CD1c-positive myeloid dendritic cell (primary cell): ENCODE measurements at regions not wholly inside any gene's neighbourhood (a gene's known extent, or its start where the extent isn't known, plus 50 kb on each side); places are given as distances from the start of the nearest gene placed in this dataset.

ENCODE experiments used
- DNase-seq: peaks from one replicate; pipeline ENCODE4 v3.0.0-alpha.2; 2016; ENCODE audit errors: extremely low spot score

DNA sequence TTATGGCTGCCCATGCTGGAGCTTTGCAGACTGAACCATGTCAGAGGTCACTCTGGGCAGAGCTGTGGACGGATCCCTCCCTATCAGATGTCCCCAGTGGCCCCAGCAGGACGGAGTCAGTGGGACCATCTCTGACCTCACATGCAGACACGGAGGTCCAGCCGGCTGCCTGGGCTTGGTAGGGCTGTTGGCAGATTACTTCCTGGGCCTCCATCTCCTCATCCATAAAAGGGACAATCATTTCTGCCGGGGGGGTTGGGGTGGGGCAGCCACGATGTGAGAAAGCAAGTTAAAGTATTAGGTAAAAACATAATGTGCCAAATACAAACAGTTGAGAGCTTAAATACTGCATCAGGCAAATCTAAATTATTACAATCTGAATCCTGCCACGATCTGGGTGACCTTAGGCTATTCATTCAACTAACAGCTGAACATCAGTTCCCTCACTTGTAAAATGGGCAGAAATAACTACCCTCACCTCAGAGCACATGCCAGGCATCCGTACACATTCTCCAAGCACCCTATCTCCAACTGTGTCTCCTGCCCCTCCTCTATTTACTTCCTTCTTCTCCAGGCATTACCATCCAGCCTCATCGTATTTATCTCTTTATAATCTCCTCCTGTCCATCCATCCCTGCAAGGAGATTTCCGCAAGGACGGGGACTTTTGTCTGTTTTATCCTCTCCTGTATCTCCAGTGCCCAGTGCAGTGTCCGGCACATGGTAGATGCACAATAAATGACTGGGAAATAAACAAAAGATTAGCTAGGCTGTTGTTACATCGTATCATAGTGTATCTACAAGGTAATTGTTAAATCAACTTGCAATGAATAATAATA, 192.3 kb upstream of the FOXF1 start:
- no peak for DNase-seq

DNA sequence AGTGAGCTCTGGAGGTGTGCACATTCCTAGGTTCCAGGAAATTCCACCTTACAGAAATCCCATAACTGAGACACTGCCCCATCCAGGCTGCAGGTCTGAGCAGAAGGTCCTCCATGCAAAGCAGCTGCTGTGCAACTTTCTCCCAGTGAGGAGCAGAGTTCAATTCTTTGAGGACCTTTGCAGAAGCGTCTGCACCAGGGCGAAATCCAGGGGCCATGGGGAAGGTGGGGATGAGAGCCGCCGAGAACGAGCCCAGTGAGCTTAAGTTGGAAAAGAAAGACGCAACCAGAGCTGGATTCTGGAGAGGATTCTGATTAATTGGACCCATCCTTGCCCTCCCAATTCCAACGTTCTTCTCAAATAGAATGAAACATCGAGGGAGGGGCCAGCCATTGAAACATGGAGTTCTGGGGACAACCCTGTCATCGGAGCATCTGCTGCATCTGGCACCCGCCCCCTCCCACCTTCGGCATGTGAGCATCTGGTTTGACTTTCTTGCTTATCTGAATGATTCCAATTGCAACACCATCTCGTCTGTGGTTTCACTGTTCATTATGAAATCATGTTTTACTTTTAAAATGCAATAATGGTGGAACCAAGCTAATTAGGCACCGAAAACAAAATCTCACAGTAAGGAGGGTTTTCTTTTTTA, 190.6 kb upstream of the FOXF1 start:
- no peak for DNase-seq

DNA sequence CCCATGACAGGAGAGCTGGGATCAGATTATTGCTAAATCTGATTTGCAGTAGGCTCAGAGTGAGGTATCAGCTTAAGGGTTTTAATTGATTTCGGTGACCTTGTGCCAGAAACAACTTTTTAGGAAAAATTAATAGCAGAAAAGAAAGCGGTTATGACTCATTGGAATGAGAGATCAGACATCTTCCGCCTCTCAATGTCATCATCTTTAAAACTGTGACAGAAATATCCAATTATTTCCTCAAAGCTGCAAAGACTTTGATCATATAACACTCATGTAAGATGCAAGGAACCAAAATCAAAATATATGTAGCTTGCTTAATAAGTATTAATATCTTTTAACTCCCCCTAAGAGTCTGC, 190.1 kb upstream of the FOXF1 start:
- no peak for DNase-seq

DNA sequence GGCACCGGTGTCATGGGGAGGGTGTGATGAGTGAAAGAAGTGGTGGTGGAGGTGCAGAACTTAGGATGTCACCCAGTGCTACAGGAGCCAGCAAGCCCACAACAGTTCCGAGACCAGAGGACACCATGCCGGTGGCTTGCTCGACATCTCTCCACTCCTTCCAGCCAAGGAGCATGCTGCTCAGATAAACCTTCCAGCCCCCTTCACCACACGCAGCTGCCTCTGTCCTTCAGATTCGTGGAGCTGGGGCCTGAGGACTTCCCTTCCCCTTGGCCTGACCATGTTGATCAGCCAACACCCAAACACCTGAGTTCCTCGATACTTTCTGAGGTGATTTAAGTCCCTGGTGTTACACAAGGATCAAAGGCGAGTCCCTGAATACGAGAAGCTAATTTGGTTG, 188.8 kb upstream of the FOXF1 start:
- DNase-seq: no peak

DNA sequence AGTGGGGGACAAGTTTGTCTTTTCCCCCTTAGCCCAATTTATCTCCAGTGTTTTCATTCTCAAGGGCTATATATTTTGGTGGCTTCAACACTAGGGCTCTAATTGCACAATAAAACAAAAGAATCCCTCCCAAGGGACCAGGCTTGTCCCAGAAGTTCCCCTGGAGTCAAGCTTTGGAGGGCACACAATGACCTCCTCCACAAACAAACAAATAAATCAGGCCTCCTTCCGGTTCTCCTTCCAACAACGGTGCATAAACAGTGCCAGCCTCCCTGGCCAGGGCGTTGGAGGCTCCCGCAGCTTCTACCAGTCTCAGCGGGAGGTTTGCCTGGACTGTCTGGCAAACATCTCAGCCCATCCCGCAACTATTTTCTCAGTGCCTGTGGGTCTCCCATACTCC, 188.0 kb upstream of the FOXF1 start:
- no peak for DNase-seq

DNA sequence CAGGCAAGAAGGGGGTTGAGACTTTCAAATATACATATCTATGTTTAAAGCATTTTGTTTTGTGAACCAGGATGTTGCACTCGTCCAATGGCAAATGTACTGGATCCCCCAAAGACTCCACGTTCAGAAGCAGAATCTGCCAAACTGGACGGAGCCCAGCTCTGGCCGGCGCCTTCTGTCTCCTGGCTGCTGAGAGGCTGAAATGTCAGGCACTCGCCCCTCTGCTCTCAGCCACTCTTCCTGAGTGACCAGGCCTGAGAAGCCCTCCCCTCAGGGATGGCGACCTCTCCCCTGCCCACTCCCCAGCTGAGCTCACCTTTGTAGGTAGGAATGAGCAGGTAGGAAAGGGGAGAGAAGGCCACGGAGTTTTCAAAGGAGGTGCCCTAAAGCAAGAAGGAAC, 187.5 kb upstream of the FOXF1 start:
- no peak for DNase-seq

DNA sequence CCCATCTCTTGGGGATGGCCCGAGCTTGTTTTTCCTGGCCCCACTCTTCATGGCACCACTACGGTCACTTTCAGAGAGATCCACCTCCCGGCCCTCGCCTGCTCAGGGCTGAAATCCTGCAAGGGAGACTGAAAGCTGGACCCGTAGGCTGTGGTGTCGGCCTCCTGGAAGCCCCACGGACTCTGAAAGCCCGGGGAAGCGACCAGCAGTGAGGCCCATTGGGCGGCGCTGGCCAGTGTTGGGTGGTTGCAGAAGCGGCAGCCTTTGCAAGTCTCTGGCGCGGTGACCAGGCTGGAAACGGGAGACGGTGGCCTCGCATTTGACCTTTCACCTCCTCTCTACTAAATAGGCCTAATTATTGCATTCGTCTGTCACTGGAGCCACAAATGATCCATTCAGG, 186.0 kb upstream of the FOXF1 start:
- no peak for DNase-seq

DNA sequence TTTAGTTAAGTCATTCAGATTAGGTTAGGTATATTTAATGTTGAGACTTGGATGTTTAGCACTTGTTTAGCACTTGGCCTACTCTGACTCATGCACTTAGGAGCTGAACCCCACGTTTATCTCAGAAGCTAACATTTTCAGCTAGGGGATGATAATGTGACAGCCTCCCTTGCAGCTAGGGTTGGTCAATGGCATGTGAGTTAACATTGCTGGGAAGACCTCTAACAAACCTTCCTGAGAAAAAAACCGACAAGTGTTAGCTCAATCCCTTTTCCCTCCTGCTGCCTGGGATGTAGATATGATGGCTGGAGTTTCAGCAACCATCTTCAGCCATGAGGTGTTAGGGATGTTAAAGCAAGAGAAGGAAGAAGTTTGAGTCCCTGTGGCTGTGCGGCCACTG, 185.0 kb upstream of the FOXF1 start:
- DNase-seq: no peak

DNA sequence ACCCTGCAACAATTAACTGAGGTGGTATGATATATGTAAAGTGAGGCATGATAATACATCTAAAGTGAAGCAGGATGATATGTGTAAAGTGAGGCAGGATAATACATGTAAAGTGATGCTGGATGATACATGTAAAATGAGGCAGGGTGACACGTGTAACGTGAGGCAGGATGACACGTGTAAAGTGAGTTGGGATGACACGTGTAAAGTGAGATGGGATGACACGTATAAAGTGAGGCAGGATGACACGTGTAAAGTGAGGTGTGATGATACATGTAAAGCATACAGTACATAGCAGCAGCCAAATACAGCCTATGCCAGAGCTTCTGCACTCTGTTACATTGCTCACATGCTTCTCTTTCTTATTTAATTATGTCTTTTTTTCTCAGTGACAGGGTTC, 184.4 kb upstream of the FOXF1 start:
- no peak for DNase-seq

DNA sequence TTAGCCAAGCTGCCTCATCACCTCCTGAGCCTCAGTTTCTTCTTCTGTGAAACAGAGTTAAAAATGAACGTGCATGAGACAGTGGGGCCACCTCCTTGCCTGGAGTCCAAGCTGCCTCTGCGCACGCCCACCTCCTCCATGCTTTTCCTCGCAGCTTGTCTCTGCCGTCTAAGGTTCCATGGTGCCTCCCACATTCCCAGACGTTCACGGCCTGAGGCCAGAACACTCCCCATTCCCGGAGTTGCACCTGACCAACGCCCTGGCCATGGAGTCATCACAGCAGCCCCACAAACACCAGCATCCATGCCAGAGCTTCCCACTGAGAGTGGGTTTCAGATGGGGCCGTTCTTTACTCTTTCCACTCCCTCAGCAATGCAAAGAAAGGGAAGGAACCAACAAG, 183.0 kb upstream of the FOXF1 start:
- no peak for DNase-seq

DNA sequence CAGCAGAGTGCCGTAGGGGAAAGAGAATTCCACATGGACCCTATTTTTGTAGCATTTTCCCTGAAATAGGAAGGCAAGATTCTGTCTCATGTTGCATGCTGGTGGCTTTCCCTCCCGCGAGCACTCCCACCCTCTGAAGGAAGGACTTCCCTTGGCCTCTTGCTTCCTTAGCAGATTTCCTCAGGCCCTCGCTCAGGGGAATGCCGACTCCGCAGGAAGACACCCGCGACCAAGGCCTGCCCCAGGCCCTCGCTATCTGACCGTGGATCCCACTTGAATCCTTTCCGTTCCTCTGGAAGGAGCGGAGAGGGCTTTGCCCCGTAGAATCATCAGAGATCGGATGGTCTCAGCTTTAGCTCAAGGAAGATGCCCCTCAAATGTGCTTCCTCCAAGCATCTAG, 179.4 kb upstream of the FOXF1 start:
- DNase-seq: no peak

DNA sequence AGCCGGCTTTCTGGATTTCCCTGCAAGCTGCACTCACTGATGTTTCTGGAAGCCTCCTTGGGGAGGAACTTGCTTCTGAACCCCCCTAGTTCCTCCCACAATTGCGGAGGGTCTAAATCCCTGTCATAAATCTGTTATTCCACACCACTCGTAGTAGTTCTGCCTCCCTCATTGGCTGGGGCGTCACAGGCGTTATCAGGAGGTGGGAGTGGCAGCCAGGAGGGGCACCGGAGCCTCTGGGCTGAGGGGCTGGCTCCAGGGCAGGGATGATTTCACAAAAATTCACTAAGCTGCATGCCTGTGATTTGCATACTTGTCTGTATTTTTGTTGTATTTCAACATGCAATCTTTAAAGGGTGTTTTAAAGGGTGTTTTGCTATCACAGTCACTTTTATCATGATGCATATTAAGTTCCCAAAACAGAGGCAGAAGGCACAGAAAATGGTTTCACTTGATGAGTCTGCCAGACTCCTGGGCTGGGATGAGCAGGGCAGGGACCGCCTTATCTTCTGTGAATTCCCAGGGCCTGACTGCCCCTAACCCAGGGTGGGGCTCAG, 176.2 kb upstream of the FOXF1 start:
- no peak for DNase-seq

DNA sequence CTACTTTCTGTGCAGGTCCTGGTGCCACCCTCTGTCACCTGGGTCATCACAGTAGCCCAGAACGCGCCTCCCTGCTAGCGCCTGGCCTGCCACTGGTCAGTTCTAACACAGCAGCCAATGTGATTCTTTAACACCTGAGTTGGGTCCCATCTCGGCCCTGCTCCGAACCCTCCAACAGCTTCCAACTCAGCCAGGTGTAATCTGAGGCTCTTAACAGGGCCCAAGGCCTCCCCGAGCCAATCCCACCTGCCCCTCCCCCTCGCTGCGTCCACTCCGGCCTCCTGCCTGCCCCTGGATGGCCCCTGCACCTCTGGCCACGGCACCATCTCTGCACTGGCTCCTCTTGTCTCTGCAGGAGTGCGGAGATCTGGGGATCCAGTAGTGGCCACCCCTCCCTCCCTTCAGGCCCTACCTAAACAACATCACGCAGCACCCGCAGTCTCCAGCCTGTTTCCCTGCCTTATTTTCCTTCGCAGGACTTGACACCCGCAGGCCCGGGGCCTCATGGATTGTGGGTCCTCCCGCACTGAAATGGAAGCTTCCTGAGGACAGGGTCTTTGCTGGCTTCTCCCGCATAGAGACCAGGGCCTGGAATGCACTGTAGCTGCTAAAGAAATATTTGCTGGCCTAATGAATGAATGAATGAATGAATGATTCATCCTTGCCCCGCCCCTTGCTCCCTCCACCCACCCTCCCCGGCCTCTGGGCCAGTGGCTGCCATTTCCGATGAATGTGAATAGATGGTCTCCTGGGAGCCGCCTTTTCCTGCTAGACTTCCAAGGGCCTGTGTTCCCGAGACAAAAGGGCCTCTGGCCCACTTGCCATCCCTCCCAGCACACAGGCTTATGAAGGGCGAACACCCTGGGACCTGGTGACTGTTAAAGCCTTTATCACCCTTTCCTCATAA, 174.8 kb upstream of the FOXF1 start:
- DNase-seq: no peak

DNA sequence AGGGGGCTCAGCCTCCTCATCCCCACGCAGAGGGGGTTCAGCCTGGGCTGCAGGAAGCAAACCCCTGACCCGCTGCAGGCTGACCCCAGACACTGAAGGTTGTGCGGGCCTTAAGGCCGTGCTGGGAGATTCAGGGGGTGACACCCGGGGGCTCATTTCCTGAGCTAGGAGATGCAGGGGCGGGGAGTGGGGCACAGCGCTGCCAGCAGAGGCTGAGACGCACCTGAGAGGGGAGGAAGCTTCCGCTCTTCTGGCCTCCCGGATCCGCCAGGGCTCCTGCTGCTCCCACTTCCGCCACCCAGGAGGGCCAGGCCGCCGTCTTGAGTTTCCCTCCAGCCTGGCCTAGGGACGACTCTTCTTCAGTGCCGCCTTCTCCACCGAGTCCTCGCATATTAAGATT, 173.2 kb upstream of the FOXF1 start:
- no peak for DNase-seq

DNA sequence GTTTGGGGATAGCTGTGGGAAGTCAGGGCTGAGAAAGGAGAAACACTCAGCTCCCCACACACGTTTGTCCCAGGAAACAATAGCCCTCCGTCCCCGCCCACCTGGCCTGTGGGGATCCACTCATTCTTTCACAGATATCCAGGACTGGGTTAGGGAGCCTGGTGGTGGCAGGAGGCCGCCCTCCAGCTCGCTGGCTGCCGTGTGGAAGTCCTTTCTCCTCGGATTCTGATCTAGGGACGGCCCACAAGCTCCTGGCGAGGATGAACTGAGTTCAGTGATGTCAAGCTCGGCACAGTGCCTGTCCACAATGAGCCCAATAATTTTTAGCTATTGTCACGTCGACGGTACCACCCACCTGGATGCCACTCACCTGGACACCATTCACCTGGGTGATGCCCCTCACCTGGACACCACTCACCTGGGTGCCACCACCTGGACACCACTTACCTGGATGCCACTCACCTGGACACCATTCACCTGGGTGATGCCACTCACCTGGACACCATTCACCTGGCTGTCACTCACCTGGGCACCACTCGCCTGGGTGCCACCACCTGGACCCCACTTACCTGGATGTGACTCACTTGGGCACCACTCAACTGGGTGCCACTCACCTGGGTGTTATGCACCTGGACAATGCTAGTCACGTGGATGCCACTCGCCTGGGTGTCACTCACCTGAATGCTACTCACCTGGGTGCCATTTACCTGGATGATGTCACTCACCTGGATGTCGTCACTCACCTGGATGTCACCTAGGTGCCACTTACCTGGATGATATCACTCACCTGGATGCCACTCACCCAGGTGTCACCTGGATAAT, 172.5 kb upstream of the FOXF1 start:
- no peak for DNase-seq

DNA sequence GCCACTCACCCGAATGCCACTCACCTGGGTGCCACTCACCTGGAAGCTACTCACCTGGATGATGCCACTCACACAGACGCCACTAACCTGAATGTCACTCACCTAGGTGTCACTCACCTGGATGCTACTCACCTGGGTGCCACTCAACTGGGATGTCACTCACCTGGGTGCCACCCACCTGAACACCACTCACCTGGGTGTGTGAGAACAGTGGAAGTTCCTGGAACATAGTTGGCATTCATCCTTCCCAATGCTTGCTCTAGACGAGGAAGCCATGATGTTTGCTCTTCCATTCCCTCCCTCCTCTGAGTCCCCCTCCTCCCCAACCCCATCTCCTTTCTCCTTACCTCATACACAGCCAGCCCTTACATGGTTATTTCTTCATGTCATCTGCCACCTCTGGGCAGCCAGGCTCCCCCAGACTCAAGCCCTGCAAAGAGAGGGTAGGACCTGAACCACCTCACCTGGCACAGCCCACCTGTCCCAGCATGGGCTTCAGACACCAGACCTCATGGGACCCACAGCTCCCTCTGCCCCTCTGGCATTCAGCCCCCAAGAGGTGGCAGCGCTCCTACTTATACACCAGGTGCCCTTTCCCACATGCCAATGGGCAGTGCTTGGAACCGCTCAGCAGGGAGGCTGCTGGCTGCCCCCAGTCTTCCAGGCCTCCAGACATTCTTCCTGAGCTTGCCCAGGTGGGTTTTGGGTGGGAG, 171.8 kb upstream of the FOXF1 start:
- DNase-seq: no peak

DNA sequence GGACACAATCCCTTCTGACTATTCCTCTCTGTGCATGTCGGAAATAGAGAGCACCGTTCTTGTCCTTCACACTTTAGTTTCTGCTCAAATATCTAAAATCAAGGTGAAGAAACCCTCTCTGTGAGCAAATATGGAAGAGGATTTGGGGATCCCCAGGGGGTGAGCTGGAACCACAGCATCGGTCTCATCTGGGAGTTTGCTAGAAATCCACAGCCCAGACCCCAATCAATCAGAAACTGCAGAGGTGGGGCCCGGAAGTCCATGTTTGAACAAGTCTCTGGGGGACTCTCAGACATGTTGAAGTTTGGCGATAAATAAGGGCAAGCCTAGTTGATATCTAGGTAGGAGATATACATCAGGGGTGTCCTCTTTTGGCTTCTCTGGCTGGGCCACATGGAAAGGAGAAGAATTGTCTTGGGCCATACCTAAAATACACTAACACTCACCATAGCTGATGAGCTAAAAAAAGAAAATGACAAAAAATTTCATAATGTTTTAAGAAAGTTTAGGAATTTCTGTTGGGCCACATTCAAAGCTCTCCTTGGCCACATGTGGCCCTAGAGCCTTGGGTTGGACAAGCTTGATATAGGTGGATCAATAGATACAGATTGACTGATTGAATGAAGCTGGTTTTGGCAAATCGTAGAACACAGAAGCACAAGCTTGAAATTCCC, 168.0 kb upstream of the FOXF1 start:
- no peak for DNase-seq

DNA sequence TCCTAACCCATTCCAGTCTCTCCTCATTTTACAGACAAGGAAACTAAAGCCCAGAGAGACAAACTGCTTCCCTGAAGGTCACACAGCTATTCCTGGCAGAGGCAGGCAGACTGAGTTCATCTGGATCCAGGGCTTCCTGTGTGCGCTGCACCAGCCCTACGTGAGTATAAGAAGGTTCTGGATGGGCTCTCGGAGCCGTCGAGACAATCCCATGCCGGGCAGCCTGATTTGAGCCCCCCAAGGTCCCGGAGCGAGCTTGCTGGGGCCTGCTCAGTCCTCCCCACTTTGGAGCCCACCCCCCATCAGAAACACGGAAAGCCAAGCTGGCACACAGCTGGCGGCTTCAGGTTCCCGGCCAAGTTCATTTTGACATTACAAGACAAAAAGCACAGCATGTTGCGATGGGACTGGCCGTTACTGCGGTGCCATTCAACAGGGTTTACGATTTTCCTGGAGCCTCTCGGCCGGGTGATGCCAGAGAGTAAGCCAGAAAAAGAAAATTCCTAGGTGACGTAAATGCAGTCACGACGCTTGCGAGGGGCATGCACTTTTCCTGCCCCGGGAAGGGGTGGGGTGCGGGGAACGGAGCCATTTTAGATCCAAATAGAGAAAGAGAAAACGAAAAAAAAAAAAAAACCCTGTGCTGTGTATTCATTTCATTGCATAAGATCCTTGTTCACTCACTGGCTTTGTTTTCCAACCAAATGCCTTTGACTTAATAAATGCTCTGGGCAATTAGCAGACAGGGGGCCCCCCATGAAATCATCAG, 167.1 kb upstream of the FOXF1 start:
- DNase-seq: no peak

DNA sequence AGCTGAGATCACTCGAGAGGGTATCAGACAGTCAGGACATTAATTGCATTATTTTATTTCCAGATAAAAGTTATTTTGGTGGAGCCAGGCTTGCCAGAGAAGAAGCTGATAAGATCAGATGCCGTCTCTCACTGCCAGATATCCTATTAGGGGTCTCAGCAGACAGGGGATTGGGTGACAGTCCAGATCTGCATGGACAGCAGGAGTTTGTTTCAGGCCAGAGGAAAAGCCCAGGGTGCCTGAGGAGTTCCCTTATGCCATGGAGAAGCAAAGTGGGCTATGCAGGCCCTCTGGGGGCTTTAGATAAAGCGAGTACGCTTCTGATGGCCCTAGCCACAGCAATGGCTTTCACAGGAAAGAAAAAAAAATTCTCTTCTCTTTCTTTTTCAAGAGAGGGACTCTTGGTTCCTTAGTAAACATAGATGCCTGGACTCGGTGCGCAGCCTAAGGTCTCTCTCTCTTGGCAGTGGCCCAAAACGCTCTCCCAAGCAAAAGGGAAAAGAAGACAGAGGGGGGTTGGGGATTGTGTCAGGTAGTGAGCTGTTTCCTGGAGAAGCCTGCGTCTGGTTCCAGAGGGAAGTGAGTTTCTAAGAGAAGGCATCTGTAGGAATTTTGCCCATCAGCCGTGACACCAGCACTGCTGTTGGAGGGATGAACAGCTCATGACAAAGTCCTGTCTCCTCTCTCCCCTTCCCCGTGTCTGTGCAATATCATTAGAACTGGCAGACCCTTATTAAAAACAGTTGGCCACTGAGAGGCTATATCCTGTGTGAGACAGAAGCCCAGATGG, 166.3 kb upstream of the FOXF1 start:
- DNase-seq: no peak
